ENCODE measurements at regions not wholly inside any gene's neighbourhood (a gene's known extent, or its start where the extent isn't known, plus 50 kb on each side); places are given as distances from the start of the nearest gene placed in this dataset.

GRCh38 chr4:69377562-69377961, 97.3 kb downstream of the UGT2B28 start:
- no peak for TF ChIP-seq CTCF (IDR thresholded peaks at IDR 0.05; ENCODE audit: low read depth, low read length, missing input control)
- no peak for TF ChIP-seq RAD21 (IDR thresholded peaks at IDR 0.05)
- no peak for TF ChIP-seq SP1 (IDR thresholded peaks at IDR 0.05)
